ENCODE measurements at regions not wholly inside any gene's neighbourhood (a gene's known extent, or its start where the extent isn't known, plus 50 kb on each side); places are given as distances from the start of the nearest gene placed in this dataset.
"Not testable (repeated sequence)": the region's sequence is repeated elsewhere in the genome, so short reads cannot be mapped to it uniquely, and the experiment has no call there.

DNA sequence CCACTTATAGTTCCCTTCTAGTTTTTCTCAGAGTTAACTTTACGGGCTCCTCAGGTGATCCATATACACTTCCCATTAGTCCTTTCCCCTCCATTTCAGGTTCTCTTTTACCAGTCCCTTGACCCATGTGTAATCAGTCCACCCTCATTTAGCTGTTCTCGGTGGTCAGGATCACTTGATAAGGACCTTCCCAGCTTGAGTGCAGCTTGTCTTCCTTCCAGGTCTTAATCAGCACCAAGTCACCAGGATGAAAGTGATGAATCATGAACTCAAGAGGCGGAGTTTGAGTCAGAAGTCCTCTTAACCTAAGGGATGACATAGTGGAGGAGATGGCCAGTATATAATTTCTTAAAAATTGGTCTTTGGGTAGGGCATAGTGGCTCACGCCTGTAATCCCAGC, 63.1 kb upstream of the CNTNAP2 start:
- H3K9me3 ChIP-seq (replicated peaks in 1 of 2; ENCODE audit: control insufficient read depth in 1 of 2, insufficient read depth in 1 of 2, low read length in 2 of 2) = peaks cover 11 to 23% of the 10 kb centered on the region in 2 donors
- no peaks in the 10 kb centered on the region for H3K79me2 ChIP-seq (ENCODE audit: insufficient read depth, low read length)
- Mint-ChIP-seq H3K27ac (peak overlapping the region in 1 of 7 donors; percentile 38), H3K9me3 (peaks cover 4 to 27% (median 10%) of the 10 kb centered on the region in 7 donors), H3K4me3 (no peak overlapping the region), H3K27me3 (ENCODE audit: low read depth in 3 of 3) (no peaks in the 10 kb centered on the region), H3K36me3 (no peaks in the 10 kb centered on the region), H3K4me1 (no peaks in the 10 kb centered on the region)
- H4K20me1 ChIP-seq (ENCODE audit: insufficient read depth, low read length) = no peaks in the 10 kb centered on the region
- no peak overlapping the region for H2AFZ ChIP-seq (ENCODE audit: insufficient read depth, low read depth, low read length, poor library complexity, severe bottlenecking)
- H3K4me1 ChIP-seq (ENCODE audit: control insufficient read depth in 1 of 2, insufficient read depth in 2 of 2, low read length in 2 of 2) = no peaks in the 10 kb centered on the region
- no peak overlapping the region for H3K9ac ChIP-seq (ENCODE audit: insufficient read depth, low read length, poor library complexity, severe bottlenecking)
- H3K4me3 ChIP-seq (replicated peaks in 1 of 3; ENCODE audit: low read depth in 2 of 3, low read length in 3 of 3) = no peak overlapping the region
- TF ChIP-seq, protein P1, sequence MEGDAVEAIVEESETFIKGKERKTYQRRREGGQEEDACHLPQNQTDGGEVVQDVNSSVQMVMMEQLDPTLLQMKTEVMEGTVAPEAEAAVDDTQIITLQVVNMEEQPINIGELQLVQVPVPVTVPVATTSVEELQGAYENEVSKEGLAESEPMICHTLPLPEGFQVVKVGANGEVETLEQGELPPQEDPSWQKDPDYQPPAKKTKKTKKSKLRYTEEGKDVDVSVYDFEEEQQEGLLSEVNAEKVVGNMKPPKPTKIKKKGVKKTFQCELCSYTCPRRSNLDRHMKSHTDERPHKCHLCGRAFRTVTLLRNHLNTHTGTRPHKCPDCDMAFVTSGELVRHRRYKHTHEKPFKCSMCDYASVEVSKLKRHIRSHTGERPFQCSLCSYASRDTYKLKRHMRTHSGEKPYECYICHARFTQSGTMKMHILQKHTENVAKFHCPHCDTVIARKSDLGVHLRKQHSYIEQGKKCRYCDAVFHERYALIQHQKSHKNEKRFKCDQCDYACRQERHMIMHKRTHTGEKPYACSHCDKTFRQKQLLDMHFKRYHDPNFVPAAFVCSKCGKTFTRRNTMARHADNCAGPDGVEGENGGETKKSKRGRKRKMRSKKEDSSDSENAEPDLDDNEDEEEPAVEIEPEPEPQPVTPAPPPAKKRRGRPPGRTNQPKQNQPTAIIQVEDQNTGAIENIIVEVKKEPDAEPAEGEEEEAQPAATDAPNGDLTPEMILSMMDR (IDR thresholded peaks at IDR 0.05) = no peak
- intact Hi-C loops (cut with micrococcal nuclease) = no loop called here
- DNase-seq = no peak
- no peaks in the 10 kb centered on the region for H3K36me3 ChIP-seq (replicated peaks in 1 of 2; ENCODE audit: control insufficient read depth in 1 of 2, insufficient read depth in 2 of 2, low read length in 2 of 2)
- H3K4me2 ChIP-seq (replicated peaks; ENCODE audit: extremely low read depth, low read length, poor library complexity, severe bottlenecking) = no peak overlapping the region
- no peaks in the 10 kb centered on the region for H3K27me3 ChIP-seq (ENCODE audit: control insufficient read depth in 2 of 2, insufficient read depth in 2 of 2, low read length in 2 of 2)
- 85% methylated on average over 2 of the region's 4 CpGs for WGBS (ENCODE audit: insufficient coverage)
- no peak overlapping the region for H3K27ac ChIP-seq (ENCODE audit: low read depth in 1 of 2, low read length in 2 of 2)

DNA sequence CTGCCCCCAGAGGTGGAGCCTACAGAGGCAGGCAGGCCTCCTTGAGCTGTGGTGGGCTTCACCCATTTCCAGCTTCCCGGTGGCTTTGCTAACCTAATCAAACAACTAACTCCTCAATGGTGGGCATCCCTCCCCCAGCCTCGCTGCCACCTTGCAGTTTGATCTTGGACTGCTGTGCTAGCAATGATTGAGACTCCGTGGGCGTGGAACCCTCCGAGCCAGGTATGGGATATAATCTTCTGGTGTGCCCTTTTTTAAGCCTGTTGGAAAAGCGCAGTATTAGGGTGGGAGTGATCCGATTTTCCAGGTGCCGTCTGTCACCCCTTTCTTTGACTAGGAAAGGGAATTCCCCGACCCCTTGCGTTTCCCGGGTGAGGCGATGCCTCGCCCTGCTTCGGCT, 73.3 kb upstream of the CNTNAP2 start:
- H3K4me3 Mint-ChIP-seq; H3K9ac ChIP-seq (ENCODE audit: insufficient read depth, low read length, poor library complexity, severe bottlenecking); H3K4me2 ChIP-seq (replicated peaks; ENCODE audit: extremely low read depth, low read length, poor library complexity, severe bottlenecking); DNase-seq; H2AFZ ChIP-seq (ENCODE audit: insufficient read depth, low read depth, low read length, poor library complexity, severe bottlenecking); H3K79me2 ChIP-seq (ENCODE audit: insufficient read depth, low read length); H3K4me1 Mint-ChIP-seq; H3K9me3 ChIP-seq (replicated peaks in 1 of 2; ENCODE audit: control insufficient read depth in 1 of 2, insufficient read depth in 1 of 2, low read length in 2 of 2); H3K27ac ChIP-seq (ENCODE audit: low read depth in 1 of 2, low read length in 2 of 2); intact Hi-C loops (cut with micrococcal nuclease); H3K27me3 ChIP-seq (ENCODE audit: control insufficient read depth in 2 of 2, insufficient read depth in 2 of 2, low read length in 2 of 2); H4K20me1 ChIP-seq (ENCODE audit: insufficient read depth, low read length); H3K36me3 Mint-ChIP-seq; H3K27me3 Mint-ChIP-seq (ENCODE audit: low read depth in 3 of 3); H3K27ac Mint-ChIP-seq; H3K4me3 ChIP-seq (replicated peaks in 1 of 3; ENCODE audit: low read depth in 2 of 3, low read length in 3 of 3); H3K4me1 ChIP-seq (ENCODE audit: control insufficient read depth in 1 of 2, insufficient read depth in 2 of 2, low read length in 2 of 2); H3K36me3 ChIP-seq (replicated peaks in 1 of 2; ENCODE audit: control insufficient read depth in 1 of 2, insufficient read depth in 2 of 2, low read length in 2 of 2): not testable (repeated sequence)
- H3K9me3 Mint-ChIP-seq = peaks cover 2 to 31% (median 6%) of the 10 kb centered on the region in 7 donors
- 98% methylated on average over 7 of the region's 14 CpGs for WGBS (ENCODE audit: insufficient coverage)
